C4-2B (cell line): ENCODE measurements at regions not wholly inside any gene's neighbourhood (a gene's known extent, or its start where the extent isn't known, plus 50 kb on each side); places are given as distances from the start of the nearest gene placed in this dataset.

ENCODE experiments used
- ZFX ChIP-seq: fragments of 450-650 bp; IDR thresholded peaks from 2 replicates; pipeline ENCODE4 v1.6.1; 2017
- TF ChIP-seq, protein P1 (sequence below): fragments of 450-650 bp; conservative IDR thresholded peaks from 2 replicates; pipeline ENCODE4 v1.5.1; 2017; ENCODE audit warnings: mild to moderate bottlenecking

DNA sequence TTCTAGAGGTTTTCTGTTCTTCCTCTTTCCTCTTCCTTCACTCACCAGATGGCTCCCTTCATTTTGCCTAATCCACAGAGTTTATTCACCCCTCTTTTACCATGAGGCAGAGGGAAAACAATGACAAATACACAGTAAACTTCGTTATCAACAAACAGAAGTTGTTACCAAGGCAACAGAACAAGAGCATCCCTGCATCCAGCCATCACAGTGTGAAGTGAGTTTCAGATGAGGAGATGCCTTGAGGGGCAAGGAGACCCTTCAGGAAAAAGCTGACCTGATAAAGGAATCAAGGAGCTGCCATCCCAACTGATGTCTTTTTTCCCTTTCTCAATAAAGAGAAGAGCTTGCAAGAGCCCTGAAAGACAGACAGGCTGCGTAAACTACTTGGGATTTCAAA lies 195.3 kb downstream of the BRINP2 start:
- TF ChIP-seq, protein P1, sequence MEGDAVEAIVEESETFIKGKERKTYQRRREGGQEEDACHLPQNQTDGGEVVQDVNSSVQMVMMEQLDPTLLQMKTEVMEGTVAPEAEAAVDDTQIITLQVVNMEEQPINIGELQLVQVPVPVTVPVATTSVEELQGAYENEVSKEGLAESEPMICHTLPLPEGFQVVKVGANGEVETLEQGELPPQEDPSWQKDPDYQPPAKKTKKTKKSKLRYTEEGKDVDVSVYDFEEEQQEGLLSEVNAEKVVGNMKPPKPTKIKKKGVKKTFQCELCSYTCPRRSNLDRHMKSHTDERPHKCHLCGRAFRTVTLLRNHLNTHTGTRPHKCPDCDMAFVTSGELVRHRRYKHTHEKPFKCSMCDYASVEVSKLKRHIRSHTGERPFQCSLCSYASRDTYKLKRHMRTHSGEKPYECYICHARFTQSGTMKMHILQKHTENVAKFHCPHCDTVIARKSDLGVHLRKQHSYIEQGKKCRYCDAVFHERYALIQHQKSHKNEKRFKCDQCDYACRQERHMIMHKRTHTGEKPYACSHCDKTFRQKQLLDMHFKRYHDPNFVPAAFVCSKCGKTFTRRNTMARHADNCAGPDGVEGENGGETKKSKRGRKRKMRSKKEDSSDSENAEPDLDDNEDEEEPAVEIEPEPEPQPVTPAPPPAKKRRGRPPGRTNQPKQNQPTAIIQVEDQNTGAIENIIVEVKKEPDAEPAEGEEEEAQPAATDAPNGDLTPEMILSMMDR, result no peak
- no peak for TF ChIP-seq ZFX
